T-cell (primary cell): ENCODE measurements at regions not wholly inside any gene's neighbourhood (a gene's known extent, or its start where the extent isn't known, plus 50 kb on each side); places are given as distances from the start of the nearest gene placed in this dataset.
"Not testable (repeated sequence)": the region's sequence is repeated elsewhere in the genome, so short reads cannot be mapped to it uniquely, and the experiment has no call there.

Experiments used
- ATAC-seq, 4 experiments: fragments of 200-7000 bp in 3 of 4; fragments of 150-1000 bp in 1 of 4; cut with Tn5 transposase; replicated peaks in 1 of 4; 1 replicate in 3 of 4; 2 replicates in 1 of 4; pipeline ENCODE4 v1.10.0; 2021; ENCODE audit warnings: moderate library complexity in 3 of 4, mild to moderate bottlenecking in 2 of 4, moderate number of reproducible peaks in 1 of 4
- CTCF ChIA-PET, 2 donors: fragments of 300-600 bp; sonication (Branson Sonifier 250); formaldehyde crosslinking; loops; one replicate each; lab custom pipeline; 2022; ENCODE audit warnings: antibody characterized with exemption in 2 of 2; lab: Charles Lee
- POLR2A ChIA-PET, 2 donors: fragments of 300-600 bp; sonication (Branson Sonifier 250); formaldehyde crosslinking; loops; one replicate each; lab custom pipeline; 2022; ENCODE audit warnings: antibody characterized with exemption in 2 of 2; lab: Charles Lee
- DNase-seq, 35 experiments: peaks; one replicate each; pipeline versions ENCODE4 v3.0.0 to v3.0.0-alpha.2; 2013 to 2023
- H3K27ac ChIP-seq: one replicate; pipeline ENCODE4 v1.5.1; 2013; ENCODE audit warnings: low read length
- H3K27me3 ChIP-seq, 2 experiments: replicated peaks in 1 of 2; 1 replicate in 1 of 2; 2 replicates in 1 of 2; pipeline versions ENCODE4 v1.6.1 to v1.7.0; 2013; ENCODE audit warnings: low read length in 1 of 2, mixed read lengths in 1 of 2; ENCODE audit not compliant: control insufficient read depth in 2 of 2, insufficient read depth in 2 of 2; ENCODE audit errors: extremely low read depth in 1 of 2
- H3K36me3 ChIP-seq, 2 donors: 1 replicate in 1 of 2; 2 replicates in 1 of 2; pipeline versions ENCODE4 v1.6.1 to v1.7.0; 2013; ENCODE audit warnings: low read length in 1 of 2; ENCODE audit not compliant: control insufficient read depth in 2 of 2, insufficient read depth in 1 of 2; ENCODE audit errors: extremely low read depth in 1 of 2
- H3K4me1 ChIP-seq, 2 experiments: 1 replicate in 1 of 2; 2 replicates in 1 of 2; pipeline versions ENCODE4 v1.6.1 to v1.7.0; 2013; ENCODE audit warnings: low read length in 2 of 2, mixed read lengths in 1 of 2; ENCODE audit not compliant: insufficient read depth in 2 of 2, control insufficient read depth in 1 of 2; ENCODE audit errors: extremely low read depth in 1 of 2
- H3K4me3 ChIP-seq, 2 donors: 1 replicate in 1 of 2; 2 replicates in 1 of 2; pipeline versions ENCODE4 v1.5.1 to v1.7.0; 2013; ENCODE audit warnings: mild to moderate bottlenecking in 2 of 2, low read length in 1 of 2, moderate library complexity in 1 of 2; ENCODE audit not compliant: control insufficient read depth in 1 of 2; ENCODE audit errors: extremely low read depth in 1 of 2
- H3K9me3 ChIP-seq: 2 replicates; pipeline ENCODE4 v1.7.0; 2013
- H3K27ac Mint-ChIP-seq, 2 donors: one replicate each; pipeline ENCODE4 v1.8.0; 2020 to 2021; ENCODE audit warnings: mild to moderate bottlenecking in 2 of 2, mixed read lengths in 2 of 2
- H3K27me3 Mint-ChIP-seq, 2 donors: one replicate each; pipeline ENCODE4 v1.8.0; 2021 to 2022; ENCODE audit warnings: mixed read lengths in 2 of 2
- H3K36me3 Mint-ChIP-seq: one replicate; pipeline ENCODE4 v1.8.0; 2021; ENCODE audit warnings: mixed read lengths
- H3K4me1 Mint-ChIP-seq, 3 donors: one replicate each; pipeline ENCODE4 v1.8.0; 2020 to 2022; ENCODE audit warnings: mixed read lengths in 3 of 3, mild to moderate bottlenecking in 1 of 3
- H3K4me3 Mint-ChIP-seq, 3 donors: one replicate each; pipeline ENCODE4 v1.8.0; 2020 to 2022; ENCODE audit warnings: mild to moderate bottlenecking in 3 of 3, mixed read lengths in 3 of 3, moderate library complexity in 3 of 3
- H3K9me3 Mint-ChIP-seq, 3 donors: one replicate each; pipeline ENCODE4 v1.8.0; 2020 to 2022; ENCODE audit warnings: mixed read lengths in 3 of 3
- whole genome bisulfite sequencing: methylation state at CpG from one replicate; pipeline ENCODE4 v1.1.5; 2013; ENCODE audit warnings: missing lambda C conversion rate; ENCODE audit not compliant: insufficient coverage; 5-methylcytosine and 5-hydroxymethylcytosine counted together

GRCh38 chr9:85163415-85163814 lies 493.9 kb downstream of the NTRK2 start:
- Histone ChIP-seq H3K27ac (no peak overlapping the region), H3K4me3 (no peak overlapping the region), H3K9me3 (no peaks in the 10 kb centered on the region), H3K27me3 (no peaks in the 10 kb centered on the region), H3K36me3 (no peaks in the 10 kb centered on the region), H3K4me1 (no peaks in the 10 kb centered on the region)
- H3K4me1 Mint-ChIP-seq = no peaks in the 10 kb centered on the region
- no peak overlapping the region for H3K4me3 Mint-ChIP-seq
- CTCF ChIA-PET = no interaction called here
- no peak overlapping the region for H3K27ac Mint-ChIP-seq
- DNase-seq (no peak), ATAC-seq (no peak)
- POLR2A ChIA-PET = no interaction called here
- peaks cover 0 to 6% (median 4%) of the 10 kb centered on the region in 3 donors for H3K9me3 Mint-ChIP-seq
- no peaks in the 10 kb centered on the region for H3K36me3 Mint-ChIP-seq
- 92% methylated on average over 1 of the region's 1 CpG for WGBS
- peaks cover 0 to 9% of the 10 kb centered on the region in 2 donors for H3K27me3 Mint-ChIP-seq

GRCh38 chr9:85162822-85163221 lies 493.3 kb downstream of the NTRK2 start:
- no peaks in the 10 kb centered on the region for H3K4me1 ChIP-seq
- H3K4me3 Mint-ChIP-seq = no peak overlapping the region
- H3K27ac Mint-ChIP-seq = no peak overlapping the region
- ChIA-PET POLR2A (no interaction called here), CTCF (no interaction called here)
- WGBS = no CpG with 5 or more reads among the region's 3 CpGs
- peaks cover 0 to 6% (median 4%) of the 10 kb centered on the region in 3 donors for H3K9me3 Mint-ChIP-seq
- DNase-seq (no peak), ATAC-seq (no peak)
- H3K36me3 ChIP-seq = no peaks in the 10 kb centered on the region
- H3K27me3 Mint-ChIP-seq = peaks cover 0 to 9% of the 10 kb centered on the region in 2 donors
- H3K4me1 Mint-ChIP-seq = no peaks in the 10 kb centered on the region
- H3K9me3 ChIP-seq = no peaks in the 10 kb centered on the region
- no peak overlapping the region for H3K4me3 ChIP-seq
- no peaks in the 10 kb centered on the region for H3K36me3 Mint-ChIP-seq
- H3K27ac ChIP-seq = no peak overlapping the region
- H3K27me3 ChIP-seq = no peaks in the 10 kb centered on the region

DNA sequence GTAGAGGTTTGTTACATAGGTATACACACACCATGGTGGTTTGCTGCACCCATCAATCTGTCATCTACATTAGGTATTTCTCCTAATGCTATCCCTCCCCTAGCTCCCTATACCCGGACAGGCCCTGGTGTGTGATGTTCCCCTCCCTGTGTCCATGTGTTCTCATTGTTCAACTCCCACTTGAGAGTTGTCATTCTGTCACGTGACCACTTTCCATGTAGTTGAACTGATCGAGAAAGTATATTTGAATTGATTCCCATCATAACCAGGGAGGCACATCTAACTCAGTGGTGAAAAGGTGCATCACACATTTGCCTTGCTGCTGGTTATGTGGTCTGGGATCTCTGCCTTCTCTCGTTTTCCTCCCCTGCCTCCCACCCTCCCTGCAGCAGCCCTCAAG lies 491.4 kb downstream of the NTRK2 start:
- H3K27me3 Mint-ChIP-seq, H3K4me3 ChIP-seq, H3K27me3 ChIP-seq, H3K9me3 ChIP-seq, H3K27ac Mint-ChIP-seq, CTCF ChIA-PET, H3K4me3 Mint-ChIP-seq, H3K4me1 Mint-ChIP-seq, H3K36me3 Mint-ChIP-seq, H3K9me3 Mint-ChIP-seq, H3K27ac ChIP-seq, H3K4me1 ChIP-seq, ATAC-seq, H3K36me3 ChIP-seq, DNase-seq: not testable (repeated sequence)
- no CpG with 5 or more reads among the region's 4 CpGs for WGBS
- POLR2A ChIA-PET = interaction anchor here in 1 of 2 donors (0.5 kb wide), 1 partner anchor 1720 kb away, joined by 3 read pairs; no protein-coding TSS in a partner anchor

- H3K27me3 Mint-ChIP-seq = peaks cover 0 to 5% of the 10 kb centered on the region in 2 donors
- H3K36me3 Mint-ChIP-seq = no peaks in the 10 kb centered on the region
- no peak overlapping the region for H3K4me3 ChIP-seq
- H3K9me3 Mint-ChIP-seq = no peaks in the 10 kb centered on the region
- no peak overlapping the region for H3K27ac ChIP-seq
- H3K27ac Mint-ChIP-seq = no peak overlapping the region
- H3K4me3 Mint-ChIP-seq = no peak overlapping the region
- no peak for ATAC-seq
- H3K27me3 ChIP-seq = no peaks in the 10 kb centered on the region
- no peaks in the 10 kb centered on the region for H3K4me1 Mint-ChIP-seq
- H3K4me1 ChIP-seq = no peaks in the 10 kb centered on the region
- no peaks in the 10 kb centered on the region for H3K9me3 ChIP-seq
- DNase-seq = no peak
- CTCF ChIA-PET = no interaction called here
- POLR2A ChIA-PET = no interaction called here
- no peaks in the 10 kb centered on the region for H3K36me3 ChIP-seq
Observed at GRCh38 chr9:85158512-85158911, 489.0 kb downstream of the NTRK2 start.

GRCh38 chr9:85157772-85158171 lies 488.2 kb downstream of the NTRK2 start:
- Histone ChIP-seq H3K4me3 (no peak overlapping the region), H3K27me3 (no peaks in the 10 kb centered on the region), H3K9me3 (no peaks in the 10 kb centered on the region), H3K27ac (no peak overlapping the region), H3K4me1 (no peaks in the 10 kb centered on the region), H3K36me3 (no peaks in the 10 kb centered on the region)
- no peak overlapping the region for H3K4me3 Mint-ChIP-seq
- ATAC-seq (no peak), DNase-seq (no peak)
- no peaks in the 10 kb centered on the region for H3K36me3 Mint-ChIP-seq
- H3K4me1 Mint-ChIP-seq = no peaks in the 10 kb centered on the region
- no peak overlapping the region for H3K27ac Mint-ChIP-seq
- WGBS = 17% methylated on average over 1 of the region's 6 CpGs
- H3K9me3 Mint-ChIP-seq = no peaks in the 10 kb centered on the region
- peaks cover 0 to 5% of the 10 kb centered on the region in 2 donors for H3K27me3 Mint-ChIP-seq
- ChIA-PET CTCF (no interaction called here), POLR2A (no interaction called here)

DNA sequence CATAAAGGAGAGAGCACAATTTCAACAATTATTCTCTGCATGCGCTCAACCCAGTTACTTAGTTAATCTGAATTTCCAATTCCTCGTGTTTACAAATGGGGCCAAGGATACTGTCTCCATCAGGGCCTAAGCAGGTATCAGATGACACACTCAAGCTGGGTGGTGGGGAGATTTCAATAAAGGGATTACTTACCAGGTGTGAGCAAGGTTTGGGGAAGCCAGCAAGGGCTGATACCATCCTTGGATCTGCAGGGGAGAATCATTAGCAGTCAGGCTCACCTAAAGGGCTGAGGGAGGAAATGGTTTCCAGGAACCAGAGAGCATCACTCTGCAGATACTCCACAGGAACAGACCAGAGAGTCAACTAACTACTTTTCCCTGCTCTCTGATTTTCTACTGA lies 487.1 kb downstream of the NTRK2 start:
- ATAC-seq (no peak), DNase-seq (no peak)
- no peaks in the 10 kb centered on the region for H3K4me1 Mint-ChIP-seq
- H3K4me1 ChIP-seq = no peaks in the 10 kb centered on the region
- no peak overlapping the region for H3K27ac Mint-ChIP-seq
- no CpG with 5 or more reads among the region's 2 CpGs for WGBS
- H3K36me3 Mint-ChIP-seq = no peaks in the 10 kb centered on the region
- H3K9me3 ChIP-seq = no peaks in the 10 kb centered on the region
- H3K36me3 ChIP-seq = no peaks in the 10 kb centered on the region
- no peaks in the 10 kb centered on the region for H3K27me3 ChIP-seq
- peaks cover 0 to 4% of the 10 kb centered on the region in 2 donors for H3K27me3 Mint-ChIP-seq
- H3K27ac ChIP-seq = no peak overlapping the region
- no peaks in the 10 kb centered on the region for H3K9me3 Mint-ChIP-seq
- H3K4me3 ChIP-seq = no peak overlapping the region
- ChIA-PET CTCF (no interaction called here), POLR2A (no interaction called here)
- no peak overlapping the region for H3K4me3 Mint-ChIP-seq

- Histone ChIP-seq H3K4me3 (no peak overlapping the region), H3K27ac (no peak overlapping the region), H3K27me3 (no peaks in the 10 kb centered on the region), H3K4me1 (no peaks in the 10 kb centered on the region), H3K9me3 (no peaks in the 10 kb centered on the region), H3K36me3 (no peaks in the 10 kb centered on the region)
- WGBS = no CpG with 5 or more reads among the region's 2 CpGs
- CTCF ChIA-PET = interaction anchor here in 1 of 2 donors (1.1 kb wide), 1 partner anchor 9 kb away, joined by 3 read pairs; no protein-coding TSS in a partner anchor
- ATAC-seq (no peak), DNase-seq (no peak)
- Mint-ChIP-seq H3K27ac (no peak overlapping the region), H3K4me1 (no peaks in the 10 kb centered on the region), H3K27me3 (no peaks in the 10 kb centered on the region), H3K9me3 (no peaks in the 10 kb centered on the region), H3K4me3 (no peak overlapping the region), H3K36me3 (no peaks in the 10 kb centered on the region)
- POLR2A ChIA-PET = no interaction called here
Observed at GRCh38 chr9:85155352-85155751, 485.8 kb downstream of the NTRK2 start.
